GM19372 (cell line): ENCODE measurements at regions not wholly inside any gene's neighbourhood (a gene's known extent, or its start where the extent isn't known, plus 50 kb on each side); places are given as distances from the start of the nearest gene placed in this dataset.
"Not testable (repeated sequence)": the region's sequence is repeated elsewhere in the genome, so short reads cannot be mapped to it uniquely, and the experiment has no call there.

ENCODE experiments used
- ATAC-seq: cut with Tn5 transposase; IDR thresholded peaks from one replicate; pipeline ENCODE4 v1.9.1; 2021; ENCODE audit warnings: mild to moderate bottlenecking, low read depth, moderate library complexity; ENCODE audit not compliant: unreplicated experiment

DNA sequence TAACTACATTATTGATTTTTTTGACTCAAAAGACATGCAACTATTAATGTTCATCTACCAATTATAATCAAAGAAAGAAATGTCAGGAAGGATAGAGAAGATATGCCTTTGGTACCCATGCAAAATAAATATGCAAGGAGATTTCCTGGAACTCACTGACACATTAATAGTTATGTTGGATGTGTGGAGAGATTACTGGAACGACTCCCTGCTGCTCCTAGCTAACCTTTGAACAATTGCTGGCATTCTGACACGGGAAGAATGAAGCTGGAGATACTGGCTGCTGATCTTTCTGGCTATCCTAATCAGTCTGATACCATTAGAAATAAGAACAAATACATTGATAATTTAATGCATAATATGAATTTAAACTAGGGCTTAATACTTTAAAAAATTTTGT lies 507.9 kb upstream of the NRG3 start:
- no peak for ATAC-seq

DNA sequence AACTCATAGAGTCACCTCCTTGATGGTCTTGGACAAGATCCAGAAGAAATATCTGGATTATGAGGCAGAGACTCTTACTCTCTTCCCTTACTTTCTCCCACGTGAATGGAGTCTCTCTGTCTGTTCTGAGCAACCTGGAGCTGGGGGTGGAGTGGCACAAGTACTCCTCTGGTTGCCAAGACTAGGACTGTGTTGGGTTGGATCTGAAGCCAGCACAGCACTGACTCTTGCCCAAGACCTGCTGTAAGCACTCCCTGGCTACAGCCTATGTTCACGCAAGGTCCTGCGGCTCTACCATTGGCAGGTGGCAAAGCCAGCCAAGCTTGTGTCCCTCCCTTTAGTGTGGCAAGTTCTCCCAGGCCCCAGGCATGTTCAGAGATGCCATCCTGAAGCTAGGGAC lies 488.2 kb upstream of the NRG3 start:
- ATAC-seq, result no peak

DNA sequence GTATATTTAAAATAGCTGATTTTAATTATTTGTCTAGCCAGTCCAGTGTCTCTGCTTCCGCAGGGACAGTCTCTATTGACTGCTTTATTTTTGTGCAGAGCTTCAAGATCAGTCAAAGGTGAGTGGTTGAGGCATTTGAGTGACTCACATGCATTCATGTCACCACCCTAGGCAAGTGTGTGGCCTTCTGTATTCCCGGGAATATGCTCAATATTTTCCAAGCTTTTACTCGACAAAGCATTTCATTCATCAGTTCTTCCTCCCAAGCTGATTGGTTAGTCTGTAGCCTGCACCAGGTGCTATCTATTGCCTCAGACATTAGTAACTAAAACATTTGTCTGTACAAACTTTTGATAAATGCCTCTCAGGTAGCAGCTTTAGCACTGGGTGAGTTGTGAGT lies 471.5 kb upstream of the NRG3 start:
- no peak for ATAC-seq

DNA sequence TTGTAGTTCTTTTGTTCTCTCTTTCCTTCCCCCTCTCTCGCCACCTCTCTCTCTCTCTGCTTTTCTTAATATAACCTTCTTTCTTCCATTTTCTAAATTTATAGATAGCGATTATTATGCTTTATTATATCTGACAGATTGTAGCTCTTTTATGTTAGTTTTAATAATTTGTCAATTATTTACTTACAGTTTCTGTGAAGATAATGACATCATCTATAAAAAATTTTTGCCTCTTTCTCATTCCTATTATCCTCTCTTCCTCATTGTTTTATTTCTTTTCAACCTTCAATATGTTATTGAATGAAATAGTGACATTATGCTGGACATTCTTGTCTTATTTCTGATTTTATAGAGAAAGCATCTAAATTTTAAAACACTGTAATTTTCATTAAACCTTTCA lies 469.6 kb upstream of the NRG3 start:
- no peak for ATAC-seq

DNA sequence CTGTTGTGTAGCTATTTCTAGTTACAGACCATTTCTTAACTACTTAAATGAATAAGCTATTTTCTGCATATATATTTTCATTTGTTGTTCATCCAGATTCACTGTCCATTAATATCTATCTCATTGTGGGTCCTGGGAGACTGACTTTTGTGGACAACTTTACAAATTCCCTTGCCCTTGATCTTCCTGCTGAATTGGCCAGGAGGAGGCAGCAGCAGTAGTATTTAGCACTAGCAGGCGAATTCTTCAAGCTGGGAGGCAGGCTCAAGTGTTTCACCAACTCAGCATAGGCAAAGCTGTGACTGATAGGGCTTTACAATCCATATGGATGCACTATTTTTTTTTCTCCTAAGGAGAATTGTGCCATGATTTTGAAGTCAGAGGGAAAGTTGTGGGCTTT lies 461.0 kb upstream of the NRG3 start:
- ATAC-seq, result no peak

DNA sequence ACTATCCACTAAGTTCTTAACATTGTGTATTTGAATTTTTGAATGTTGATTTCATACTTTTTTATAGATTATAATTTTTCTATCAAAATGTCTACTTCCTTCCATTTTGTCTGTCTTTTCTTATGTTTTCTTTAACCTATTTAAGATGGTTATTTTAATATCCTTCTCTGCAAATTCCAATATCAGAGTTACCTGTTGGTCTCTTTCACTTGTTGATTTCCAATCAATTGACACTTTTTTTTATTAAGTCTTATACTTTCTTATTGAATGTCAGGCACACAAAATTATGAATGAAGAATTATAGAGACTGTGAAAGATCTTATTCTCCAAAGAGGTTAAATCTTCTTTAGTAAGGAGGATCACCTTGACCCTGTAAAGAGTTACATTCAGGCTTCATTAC lies 448.3 kb upstream of the NRG3 start:
- no peak for ATAC-seq

DNA sequence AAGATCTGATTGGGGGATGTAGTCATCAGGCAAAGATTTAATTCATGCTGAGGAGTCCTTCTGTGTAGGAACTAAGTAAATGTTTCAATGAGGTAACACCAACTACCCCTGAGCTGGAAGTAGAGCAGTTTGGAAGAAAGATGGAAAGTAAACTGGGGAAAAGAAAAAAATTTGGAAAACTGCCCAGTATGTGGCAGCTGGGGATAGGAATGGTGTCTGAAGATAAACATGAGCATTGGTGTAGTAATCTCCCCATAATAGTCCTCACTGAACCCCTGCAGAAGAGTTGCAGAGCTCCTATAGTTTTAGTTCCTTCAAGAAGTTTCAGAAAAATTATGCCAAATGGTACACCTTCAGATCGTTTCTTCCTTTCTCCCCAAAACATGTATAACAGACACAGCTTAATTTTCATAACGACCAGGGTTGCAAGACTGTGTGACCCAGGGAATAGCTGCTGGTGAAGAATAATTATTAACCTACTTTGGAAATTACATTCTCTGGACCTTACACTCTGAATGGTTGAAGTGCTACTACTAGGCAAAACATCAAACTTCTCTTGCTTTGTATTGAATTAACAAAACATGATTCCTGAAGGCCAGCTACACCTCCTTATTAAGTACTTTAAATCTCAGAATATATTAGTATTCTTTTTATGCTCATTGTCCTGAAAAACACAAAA lies 446.4 kb upstream of the NRG3 start:
- ATAC-seq, result no peak

DNA sequence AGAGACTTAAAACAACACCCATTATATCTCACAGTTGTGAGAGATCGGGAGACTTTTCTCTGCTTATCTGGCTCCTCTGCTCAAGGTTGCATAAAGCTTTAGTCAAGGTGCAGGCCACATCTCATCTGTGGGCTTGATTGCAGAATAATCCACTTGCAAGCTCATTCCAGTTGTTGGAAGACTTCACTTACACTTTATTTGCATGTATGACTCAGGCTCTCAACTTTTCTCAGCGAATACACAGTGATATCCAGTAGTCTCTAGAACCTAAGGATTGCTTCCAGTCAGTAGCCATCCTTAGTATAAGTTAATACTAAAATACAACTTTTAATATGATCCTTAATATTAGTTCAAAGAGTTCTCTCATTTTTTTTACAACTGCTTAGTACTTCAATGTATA lies 435.5 kb upstream of the NRG3 start:
- ATAC-seq, result no peak

DNA sequence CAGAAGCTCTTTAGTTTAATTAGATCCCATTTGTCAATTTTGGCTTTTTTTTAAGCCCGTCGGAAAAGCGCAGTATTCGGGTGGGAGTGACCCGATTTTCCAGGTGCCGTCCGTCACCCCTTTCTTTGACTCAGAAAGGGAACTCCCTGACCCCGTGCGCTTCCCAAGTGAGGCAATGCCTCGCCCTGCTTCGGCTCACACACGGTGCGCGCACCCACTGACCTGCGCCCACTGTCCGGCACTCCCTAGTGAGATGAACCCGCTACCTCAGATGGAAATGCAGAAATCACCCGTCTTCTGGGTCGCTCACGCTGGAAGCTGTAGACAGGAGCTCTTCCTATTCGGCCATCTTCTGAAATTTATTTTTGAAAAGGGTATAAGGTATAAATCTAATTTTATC lies 433.4 kb upstream of the NRG3 start:
- ATAC-seq, result not testable (repeated sequence)

DNA sequence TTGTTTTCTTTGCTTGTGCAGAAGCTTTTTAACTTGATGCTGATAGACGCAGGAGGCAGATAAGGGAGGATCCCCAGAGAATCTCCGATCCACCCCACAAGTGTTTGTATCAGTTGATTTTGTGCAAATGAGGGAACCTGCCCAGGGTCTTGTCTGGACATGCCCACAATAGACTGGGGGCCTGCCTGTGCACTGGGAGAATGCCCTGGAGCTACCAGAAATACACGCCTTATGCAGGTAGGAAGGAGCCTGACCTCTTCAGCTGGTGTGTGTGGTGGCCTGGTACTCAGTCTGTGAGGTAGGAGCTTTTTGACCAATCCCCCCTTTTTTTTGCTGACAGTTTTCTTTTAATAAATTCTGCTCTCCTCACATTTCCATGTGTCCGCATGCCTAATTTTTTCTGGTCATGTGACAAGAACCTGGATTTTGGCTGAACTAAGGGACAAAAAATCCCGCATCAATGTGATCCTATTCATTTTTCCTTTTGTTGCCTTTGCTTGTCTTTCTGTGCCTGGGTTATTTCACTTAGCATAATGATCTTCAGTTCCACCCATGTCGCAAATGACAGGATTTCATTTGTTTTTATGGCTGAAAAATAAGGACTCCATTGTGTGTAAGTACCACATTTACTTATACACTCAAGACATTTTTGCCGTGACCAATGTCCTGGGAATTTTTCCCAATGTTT lies 430.6 kb upstream of the NRG3 start:
- ATAC-seq, result no peak

DNA sequence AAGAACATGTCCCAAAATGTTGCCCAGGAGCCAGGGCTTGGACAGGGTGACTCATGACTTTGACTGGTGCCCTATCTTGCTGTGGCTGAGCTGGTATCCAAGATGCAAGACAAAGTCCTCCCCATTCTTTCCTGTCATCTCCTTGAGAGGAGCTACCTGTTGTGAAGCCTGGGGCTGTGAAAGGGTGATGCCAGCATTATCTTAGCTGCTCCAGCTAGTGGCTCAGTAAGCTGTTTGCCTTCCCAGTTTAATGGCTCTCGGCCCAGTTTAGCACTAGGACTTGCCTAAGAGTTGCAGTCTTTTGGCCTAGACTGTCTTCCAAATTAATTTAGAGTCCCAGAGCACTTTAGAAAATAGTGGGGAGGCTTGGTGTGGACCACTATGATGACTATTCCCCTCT lies 424.3 kb upstream of the NRG3 start:
- no peak for ATAC-seq

DNA sequence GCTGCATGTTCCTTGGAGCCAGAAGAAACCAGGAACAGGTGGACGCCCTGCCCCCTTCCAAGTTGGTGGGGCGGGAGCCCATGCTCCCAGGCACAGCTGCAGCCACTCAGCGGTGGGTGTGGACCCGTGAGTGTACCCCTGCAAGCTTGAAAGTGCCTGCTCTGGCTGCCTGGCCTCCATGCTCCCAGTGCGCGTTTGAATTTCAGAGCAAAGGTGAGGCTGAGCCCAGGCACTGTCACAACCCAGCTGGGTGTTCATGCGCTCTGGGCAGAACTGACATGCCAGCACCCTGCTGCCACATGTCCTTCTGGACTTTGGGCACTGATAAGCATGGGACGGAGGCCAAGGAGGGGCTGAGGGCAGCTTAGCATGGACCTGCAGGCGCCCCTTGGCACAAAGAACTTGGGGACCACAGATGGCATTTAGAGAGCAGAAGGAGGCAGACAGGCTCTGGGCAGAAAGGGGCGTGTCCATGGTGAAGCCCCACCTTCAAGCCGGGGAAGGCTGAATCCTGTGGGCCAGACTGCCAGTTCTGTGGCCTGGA lies 402.0 kb upstream of the NRG3 start:
- ATAC-seq, result no peak

DNA sequence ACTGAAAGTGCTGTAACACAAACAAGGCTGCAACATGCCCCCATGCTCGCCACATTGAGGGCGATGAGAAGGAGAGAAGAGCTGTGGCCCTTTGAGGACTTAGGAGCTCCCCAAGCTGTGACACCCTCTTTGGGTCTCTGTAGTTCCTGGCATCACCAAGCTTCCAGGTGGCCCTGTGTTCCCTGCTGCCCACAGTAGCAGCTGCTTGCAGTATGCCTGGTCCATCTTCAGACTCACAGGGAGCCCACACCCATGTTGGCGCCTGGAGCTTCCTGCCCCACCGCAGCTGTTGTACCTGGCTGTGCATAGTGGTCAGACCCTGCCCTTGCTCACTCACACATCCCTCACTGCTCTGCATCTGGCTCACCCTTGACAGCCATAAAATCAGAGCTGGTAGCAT lies 401.2 kb upstream of the NRG3 start:
- no peak for ATAC-seq

DNA sequence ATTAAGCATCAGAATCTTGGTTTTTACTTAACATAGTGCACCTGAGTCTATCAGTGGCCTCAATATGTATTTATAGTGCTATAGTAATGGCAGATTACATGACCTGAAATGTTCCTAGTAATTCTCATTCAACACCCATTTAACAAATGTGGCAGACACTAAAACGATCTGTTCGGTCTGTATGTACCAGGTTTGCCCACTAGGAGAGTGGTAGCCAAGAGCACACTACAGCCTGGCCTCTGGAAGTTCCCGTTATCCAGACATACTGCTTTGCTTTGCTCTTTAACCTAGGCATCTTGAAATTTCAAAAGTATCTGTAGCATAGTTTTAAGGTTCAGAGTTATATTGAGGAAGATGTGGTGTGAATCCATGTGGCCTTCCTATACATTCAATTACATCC lies 395.7 kb upstream of the NRG3 start:
- ATAC-seq, result no peak

DNA sequence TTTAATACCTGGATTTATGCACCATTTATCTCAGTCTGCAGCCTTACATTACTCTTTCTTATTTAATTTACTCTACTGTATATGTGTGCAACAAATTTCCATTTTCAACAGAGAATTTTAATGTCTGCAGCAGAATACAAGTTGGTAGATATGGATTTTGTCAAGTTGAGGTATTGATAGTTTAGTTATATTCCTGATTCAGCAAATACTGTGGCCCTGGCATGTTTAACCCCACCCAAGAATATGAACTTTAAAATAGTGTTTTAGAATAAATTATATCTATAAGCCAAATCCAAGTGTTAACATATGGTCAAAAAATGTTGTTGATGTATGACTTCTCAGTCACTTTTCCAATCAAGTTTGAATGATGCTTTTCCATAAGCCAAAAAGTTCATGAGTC lies 378.4 kb upstream of the NRG3 start:
- no peak for ATAC-seq

DNA sequence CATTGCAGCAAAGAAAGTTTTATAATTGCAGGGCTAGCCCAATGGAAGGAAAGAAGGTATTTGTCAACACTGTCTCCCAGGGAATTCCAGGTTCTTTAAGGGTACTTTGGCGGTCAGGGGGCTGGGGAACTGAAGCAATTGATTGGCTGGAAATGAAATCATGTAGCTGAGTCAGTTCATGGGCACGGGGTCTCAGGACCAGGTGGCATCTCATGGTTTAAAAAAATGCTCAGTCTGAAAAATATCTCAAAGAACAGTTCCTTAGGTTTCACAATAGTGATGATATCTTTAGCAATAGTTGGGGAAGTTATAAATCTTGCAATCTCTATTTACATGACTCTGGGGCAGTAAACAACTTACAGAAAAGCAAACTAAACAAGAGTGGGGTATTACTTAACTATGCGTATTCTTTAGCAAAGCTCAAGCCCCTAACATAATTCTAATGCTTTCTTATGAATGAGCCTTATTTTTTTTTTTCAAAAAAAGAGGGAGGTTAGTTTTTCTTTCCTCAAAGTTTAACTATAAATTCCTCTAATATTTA lies 376.9 kb upstream of the NRG3 start:
- no peak for ATAC-seq

DNA sequence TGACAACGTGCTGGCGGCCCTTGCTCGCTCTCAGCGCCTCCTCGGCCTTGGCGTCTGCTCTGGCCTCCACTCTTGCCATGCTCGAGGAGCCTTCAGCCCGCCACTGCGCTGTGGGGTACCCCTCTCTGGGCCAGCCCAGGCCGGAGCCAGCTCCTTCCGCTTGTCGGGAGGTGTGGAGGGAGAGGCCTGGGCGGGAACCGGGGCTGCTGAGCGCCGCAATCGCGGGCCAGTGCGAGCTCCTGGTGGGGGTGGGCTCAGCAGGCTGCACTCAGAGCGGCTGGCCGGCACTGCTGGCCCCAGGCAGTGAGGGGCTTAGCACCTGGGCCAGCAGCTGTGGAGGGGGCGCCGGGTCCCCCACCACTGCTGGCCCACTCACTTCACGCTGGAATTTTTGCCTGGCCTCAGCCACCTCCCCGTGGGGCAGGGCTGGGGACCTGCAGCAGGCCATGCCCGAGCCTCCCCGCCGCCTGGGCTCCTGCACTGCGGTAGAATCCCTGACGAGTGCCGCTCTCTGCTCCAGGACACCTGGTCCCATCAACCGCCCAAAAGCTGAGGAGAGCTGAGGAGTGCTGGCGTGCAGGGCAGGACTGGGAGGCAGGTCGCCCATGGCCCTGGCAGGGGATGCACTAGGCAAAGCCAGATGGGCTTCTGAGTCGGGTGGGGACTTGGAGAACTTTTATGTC lies 372.2 kb upstream of the NRG3 start:
- ATAC-seq, result no peak

DNA sequence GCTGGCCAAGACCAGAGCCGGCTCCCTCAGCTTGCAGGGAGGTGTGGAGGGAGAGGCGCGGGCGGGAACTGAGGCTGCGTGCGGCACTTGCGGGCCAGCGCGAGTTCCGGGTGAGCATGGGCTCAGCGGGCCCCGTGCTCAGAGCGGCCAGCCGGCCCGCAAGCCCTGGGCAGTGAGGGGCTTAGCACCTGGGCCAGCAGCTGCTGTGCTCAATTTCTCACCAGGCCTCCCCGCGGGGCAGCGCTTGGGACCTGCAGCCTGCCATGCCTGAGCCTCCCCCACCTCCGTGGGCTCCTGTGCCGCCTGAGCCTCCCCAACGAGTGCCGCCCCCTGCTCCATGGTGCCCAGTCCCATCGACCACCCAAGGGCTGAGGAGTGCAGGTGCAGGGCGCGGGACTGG lies 369.2 kb upstream of the NRG3 start:
- not testable (repeated sequence) for ATAC-seq

DNA sequence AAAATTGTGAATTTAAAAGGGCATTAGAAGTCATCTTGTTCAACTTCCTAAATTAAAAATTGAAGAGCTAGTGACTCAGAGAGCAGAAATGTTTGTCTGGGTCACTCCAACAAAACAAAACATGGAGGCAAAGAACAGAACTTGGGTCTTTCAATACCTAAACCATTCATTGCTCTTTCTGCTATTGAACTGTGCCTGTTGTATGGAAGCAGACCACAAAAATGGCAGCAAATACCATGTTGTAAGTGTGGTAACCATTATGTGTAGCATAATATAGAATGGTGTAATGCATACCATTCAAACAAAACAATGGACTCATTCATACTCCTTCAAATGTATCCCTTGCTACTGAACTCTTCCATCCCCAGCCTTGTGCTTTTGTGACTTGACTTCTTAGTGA lies 360.2 kb upstream of the NRG3 start:
- ATAC-seq, result no peak

DNA sequence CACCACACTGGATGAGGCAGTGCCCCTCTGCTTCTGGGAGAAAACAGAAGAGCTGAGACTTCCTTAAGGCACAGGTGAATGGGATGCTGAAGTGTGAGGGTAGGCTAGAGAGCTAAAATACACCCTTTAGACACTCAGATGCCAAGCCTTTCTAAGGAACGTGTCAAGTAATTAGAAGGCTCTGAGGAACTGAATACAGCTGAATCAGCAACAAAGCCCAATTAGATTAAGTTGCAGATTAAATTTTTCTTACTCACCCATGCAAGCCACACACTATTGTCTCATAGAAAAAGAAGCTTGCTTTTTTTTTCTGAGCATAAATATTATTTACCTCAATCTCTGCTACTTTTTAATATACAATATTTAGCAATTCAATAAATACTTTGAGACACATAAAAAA lies 354.3 kb upstream of the NRG3 start:
- ATAC-seq, result no peak

DNA sequence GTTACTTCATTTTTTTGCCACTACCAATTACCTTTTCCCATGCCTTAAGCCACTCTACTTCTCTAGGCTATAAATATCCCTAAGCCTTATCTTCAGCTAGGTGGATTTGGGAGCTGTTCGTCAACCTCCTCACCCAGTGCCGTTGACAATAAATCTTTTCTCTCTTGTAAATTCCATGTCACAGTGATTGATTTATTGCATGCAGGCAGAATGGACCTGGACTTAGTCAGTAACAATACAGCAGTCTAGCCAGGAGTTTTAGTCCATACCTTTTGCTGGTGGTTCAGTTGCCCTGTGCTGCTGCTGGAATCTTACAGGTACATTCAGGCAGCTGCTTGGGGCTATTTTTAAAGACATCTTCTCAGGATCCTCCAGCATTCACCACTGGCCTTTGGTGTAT lies 350.5 kb upstream of the NRG3 start:
- ATAC-seq, result no peak
